Neural progenitor cell (in vitro differentiated cells): ENCODE measurements at regions not wholly inside any gene's neighbourhood (a gene's known extent, or its start where the extent isn't known, plus 50 kb on each side); places are given as distances from the start of the nearest gene placed in this dataset.

Source experiments
- DNase-seq: peaks from one replicate; pipeline ENCODE4 v3.0.0-alpha.2; 2016; ENCODE audit warnings: low spot score
- H2AFZ ChIP-seq: fragments of 200-600 bp; sonication (generic); replicated peaks from 2 replicates; pipeline ENCODE4 v1.6.1; 2016; ENCODE audit warnings: antibody characterized with exemption
- H3F3A ChIP-seq: fragments of 200-600 bp; sonication (generic); 2 replicates; pipeline ENCODE4 v1.6.1; 2016; ENCODE audit warnings: antibody characterized with exemption, low read depth
- H3K27ac ChIP-seq: fragments of 200-600 bp; sonication (generic); 2 replicates; pipeline ENCODE4 v1.5.1; 2016; ENCODE audit warnings: mild to moderate bottlenecking
- H3K27me3 ChIP-seq: fragments of 200-600 bp; sonication (generic); 2 replicates; pipeline ENCODE4 v1.6.1; 2016; ENCODE audit warnings: mild to moderate bottlenecking, moderate library complexity
- H3K36me3 ChIP-seq: fragments of 200-600 bp; sonication (generic); 2 replicates; pipeline ENCODE4 v1.5.1; 2016
- H3K4me1 ChIP-seq: fragments of 200-600 bp; sonication (generic); 2 replicates; pipeline ENCODE4 v1.6.1; 2016; ENCODE audit warnings: mixed run types
- H3K4me2 ChIP-seq: fragments of 200-600 bp; sonication (generic); 2 replicates; pipeline ENCODE4 v1.6.1; 2016
- H3K4me3 ChIP-seq: fragments of 200-600 bp; sonication (generic); 2 replicates; pipeline ENCODE4 v1.5.1; 2016
- H3K79me2 ChIP-seq: fragments of 200-600 bp; sonication (generic); 2 replicates; pipeline ENCODE4 v1.6.1; 2016; ENCODE audit warnings: low read depth
- H3K9ac ChIP-seq: fragments of 200-600 bp; sonication (generic); 2 replicates; pipeline ENCODE4 v1.6.1; 2016
- H3K9me3 ChIP-seq: fragments of 200-600 bp; sonication (generic); 2 replicates; pipeline ENCODE4 v1.5.1; 2016; ENCODE audit warnings: low read depth
- H4K20me1 ChIP-seq: fragments of 200-600 bp; sonication (generic); 2 replicates; pipeline ENCODE4 v1.6.1; 2016; ENCODE audit warnings: low read depth
- H3K27ac Mint-ChIP-seq: 3 replicates; pipeline ENCODE4 v1.8.0; 2021; ENCODE audit warnings: mixed read lengths
- H3K27me3 Mint-ChIP-seq: 2 replicates; pipeline ENCODE4 v1.8.0; 2022; ENCODE audit warnings: low read depth, mild to moderate bottlenecking, inconsistent platforms, moderate library complexity, mixed read lengths; ENCODE audit not compliant: insufficient read depth
- H3K36me3 Mint-ChIP-seq: 3 replicates; pipeline ENCODE4 v1.8.0; 2021; ENCODE audit warnings: mixed read lengths
- H3K4me1 Mint-ChIP-seq: 3 replicates; pipeline ENCODE4 v1.8.0; 2021; ENCODE audit warnings: mixed read lengths
- H3K4me3 Mint-ChIP-seq: 3 replicates; pipeline ENCODE4 v1.8.0; 2021; ENCODE audit warnings: mild to moderate bottlenecking, moderate library complexity, mixed read lengths
- H3K9me3 Mint-ChIP-seq: 3 replicates; pipeline ENCODE4 v1.8.0; 2020; ENCODE audit warnings: mixed read lengths
- EZH2 ChIP-seq: fragments of 200-600 bp; sonication (generic); IDR thresholded peaks from 2 replicates; pipeline ENCODE4 v1.6.1; 2017; ENCODE audit warnings: antibody characterized with exemption, mild to moderate bottlenecking, moderate library complexity
- EZH2phosphoT487 ChIP-seq: fragments of 200-600 bp; sonication (generic); IDR thresholded peaks from 2 replicates; pipeline ENCODE4 v1.6.1; 2017; ENCODE audit warnings: antibody characterized with exemption
- TF ChIP-seq, protein P1 (sequence below): fragments of 200-600 bp; sonication (generic); IDR thresholded peaks from 2 replicates; pipeline ENCODE4 v1.5.1; 2017; ENCODE audit warnings: antibody characterized with exemption, mild to moderate bottlenecking

DNA sequence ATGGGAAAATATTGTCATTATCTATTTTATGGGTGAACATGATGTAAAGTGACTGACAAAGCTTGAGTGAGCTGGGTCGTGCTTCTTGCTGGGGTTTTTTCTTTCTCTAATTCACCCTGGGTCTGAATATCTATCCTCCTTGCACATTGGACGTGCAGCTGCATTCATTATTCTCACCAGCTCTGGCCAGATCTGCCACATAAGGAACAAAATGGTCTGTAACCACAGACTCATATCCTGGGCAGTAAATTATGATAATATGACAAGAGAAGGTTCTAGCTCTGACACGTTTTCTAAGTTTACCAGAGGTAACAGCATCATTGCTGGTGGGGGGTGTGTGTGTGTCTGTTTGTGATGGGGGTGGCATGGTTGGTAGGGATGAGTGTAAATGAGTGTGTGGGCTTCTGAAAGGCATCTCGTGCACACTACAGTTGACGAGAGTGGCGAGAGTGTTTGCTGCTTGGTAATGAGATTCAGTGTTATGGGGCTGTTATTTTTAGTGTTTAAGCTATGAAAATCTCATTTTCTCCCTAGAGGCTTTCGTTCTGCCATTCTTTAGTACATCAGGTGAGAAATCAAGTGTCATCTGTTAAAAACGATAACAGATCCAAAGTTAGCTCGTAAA lies 418.4 kb downstream of the PDCD6IP start:
- H3K4me1 Mint-ChIP-seq: peaks cover 19% of the 10 kb centered on the region
- Histone ChIP-seq H2AFZ (no peak overlapping the region), H3K36me3 (no peaks in the 10 kb centered on the region), H3K4me1 (peaks cover 12% of the 10 kb centered on the region), H3K4me3 (no peak overlapping the region), H3K27ac (no peak overlapping the region), H4K20me1 (no peaks in the 10 kb centered on the region), H3K9me3 (no peaks in the 10 kb centered on the region), H3K27me3 (no peaks in the 10 kb centered on the region), H3K79me2 (no peaks in the 10 kb centered on the region), H3F3A (no peaks in the 10 kb centered on the region), H3K4me2 (no peak overlapping the region), H3K9ac (no peak overlapping the region)
- H3K27ac Mint-ChIP-seq: no peak overlapping the region
- DNase-seq: no peak
- TF ChIP-seq, protein P1, sequence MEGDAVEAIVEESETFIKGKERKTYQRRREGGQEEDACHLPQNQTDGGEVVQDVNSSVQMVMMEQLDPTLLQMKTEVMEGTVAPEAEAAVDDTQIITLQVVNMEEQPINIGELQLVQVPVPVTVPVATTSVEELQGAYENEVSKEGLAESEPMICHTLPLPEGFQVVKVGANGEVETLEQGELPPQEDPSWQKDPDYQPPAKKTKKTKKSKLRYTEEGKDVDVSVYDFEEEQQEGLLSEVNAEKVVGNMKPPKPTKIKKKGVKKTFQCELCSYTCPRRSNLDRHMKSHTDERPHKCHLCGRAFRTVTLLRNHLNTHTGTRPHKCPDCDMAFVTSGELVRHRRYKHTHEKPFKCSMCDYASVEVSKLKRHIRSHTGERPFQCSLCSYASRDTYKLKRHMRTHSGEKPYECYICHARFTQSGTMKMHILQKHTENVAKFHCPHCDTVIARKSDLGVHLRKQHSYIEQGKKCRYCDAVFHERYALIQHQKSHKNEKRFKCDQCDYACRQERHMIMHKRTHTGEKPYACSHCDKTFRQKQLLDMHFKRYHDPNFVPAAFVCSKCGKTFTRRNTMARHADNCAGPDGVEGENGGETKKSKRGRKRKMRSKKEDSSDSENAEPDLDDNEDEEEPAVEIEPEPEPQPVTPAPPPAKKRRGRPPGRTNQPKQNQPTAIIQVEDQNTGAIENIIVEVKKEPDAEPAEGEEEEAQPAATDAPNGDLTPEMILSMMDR: no peak
- TF ChIP-seq EZH2phosphoT487 (no peak), EZH2 (no peak)
- no peaks in the 10 kb centered on the region for H3K36me3 Mint-ChIP-seq
- H3K9me3 Mint-ChIP-seq: no peaks in the 10 kb centered on the region
- peaks cover 7% of the 10 kb centered on the region for H3K27me3 Mint-ChIP-seq
- no peak overlapping the region for H3K4me3 Mint-ChIP-seq

DNA sequence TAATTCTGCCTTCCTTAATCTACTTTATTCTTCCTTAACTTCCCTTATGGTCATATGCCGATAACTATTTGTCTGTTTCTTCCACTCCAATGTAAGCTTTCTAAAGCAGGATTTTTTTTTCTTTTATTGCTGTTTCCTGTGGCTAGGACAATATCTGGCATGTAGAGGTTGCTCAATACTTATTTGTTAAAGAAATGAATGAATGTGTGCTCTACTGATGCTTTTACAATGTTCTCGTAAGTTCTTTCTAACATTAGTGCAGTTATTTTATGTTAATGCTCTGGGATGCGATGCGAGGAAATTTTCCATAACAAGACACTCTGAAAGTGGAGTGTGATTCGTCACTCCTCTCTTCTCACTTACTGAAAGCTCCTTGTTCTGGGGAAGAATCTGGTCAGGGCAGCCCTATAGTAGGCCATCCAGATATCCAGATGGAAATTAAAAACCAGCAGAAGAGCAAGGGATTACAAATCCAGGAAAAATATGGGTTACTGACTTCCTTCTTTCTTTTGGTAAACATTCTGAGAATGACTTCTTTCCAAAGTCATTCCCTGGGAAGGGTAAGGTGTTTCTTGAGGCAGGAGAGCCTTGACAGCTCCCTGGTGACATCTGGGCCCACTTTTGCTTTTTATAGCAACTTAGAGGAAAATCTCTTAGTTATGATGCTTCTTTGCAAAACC lies 420.4 kb downstream of the PDCD6IP start:
- Histone ChIP-seq H3K4me1 (no peaks in the 10 kb centered on the region), H4K20me1 (no peaks in the 10 kb centered on the region), H3K36me3 (no peaks in the 10 kb centered on the region), H3K27me3 (no peaks in the 10 kb centered on the region), H3K79me2 (no peaks in the 10 kb centered on the region), H3K9ac (no peak overlapping the region), H3K4me3 (no peak overlapping the region), H3K4me2 (no peak overlapping the region), H2AFZ (no peak overlapping the region), H3F3A (no peaks in the 10 kb centered on the region), H3K27ac (no peak overlapping the region), H3K9me3 (no peaks in the 10 kb centered on the region)
- Mint-ChIP-seq H3K4me1 (peaks cover under 1% of the 10 kb centered on the region), H3K9me3 (no peaks in the 10 kb centered on the region), H3K4me3 (no peak overlapping the region), H3K36me3 (no peaks in the 10 kb centered on the region), H3K27me3 (peaks cover 7% of the 10 kb centered on the region), H3K27ac (no peak overlapping the region)
- DNase-seq: no peak
- TF ChIP-seq EZH2 (no peak), EZH2phosphoT487 (no peak)
- TF ChIP-seq, protein P1: no peak

DNA sequence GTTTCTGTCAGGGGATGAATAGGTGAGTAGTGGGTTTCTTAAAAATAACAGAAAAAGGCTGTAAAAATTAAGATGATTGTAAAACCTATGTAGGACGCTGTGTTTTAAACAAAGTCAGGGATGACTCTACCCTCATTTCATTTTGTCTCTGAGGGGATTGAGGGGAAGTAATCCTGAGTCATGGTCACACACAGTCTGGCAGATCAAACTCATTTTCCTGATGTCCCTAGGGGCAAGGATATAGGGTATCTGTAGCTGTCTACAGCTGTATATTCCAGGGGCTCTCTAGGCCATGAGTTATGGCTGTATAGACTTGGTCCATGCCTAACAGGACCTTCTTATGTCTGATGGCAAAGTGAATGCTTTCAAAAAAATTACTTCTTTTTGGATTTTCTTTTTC lies 421.1 kb downstream of the PDCD6IP start:
- no peaks in the 10 kb centered on the region for H3K4me1 Mint-ChIP-seq
- DNase-seq: no peak
- no peaks in the 10 kb centered on the region for H3K79me2 ChIP-seq
- no peak overlapping the region for H3K4me3 Mint-ChIP-seq
- TF ChIP-seq, protein P1: no peak
- TF ChIP-seq EZH2phosphoT487 (no peak), EZH2 (no peak)
- H3K4me2 ChIP-seq: no peak overlapping the region
- no peak overlapping the region for H3K9ac ChIP-seq
- no peaks in the 10 kb centered on the region for H3K27me3 ChIP-seq
- no peaks in the 10 kb centered on the region for H3K4me1 ChIP-seq
- H3K27ac Mint-ChIP-seq: no peak overlapping the region
- H4K20me1 ChIP-seq: no peaks in the 10 kb centered on the region
- H3K4me3 ChIP-seq: no peak overlapping the region
- no peaks in the 10 kb centered on the region for H3K36me3 ChIP-seq
- H3F3A ChIP-seq: no peaks in the 10 kb centered on the region
- peaks cover 4% of the 10 kb centered on the region for H3K27me3 Mint-ChIP-seq
- H3K27ac ChIP-seq: no peak overlapping the region
- H3K9me3 ChIP-seq: no peaks in the 10 kb centered on the region
- H3K36me3 Mint-ChIP-seq: no peaks in the 10 kb centered on the region
- H3K9me3 Mint-ChIP-seq: no peaks in the 10 kb centered on the region
- no peak overlapping the region for H2AFZ ChIP-seq
